GM18868 (cell line): ENCODE measurements at regions not wholly inside any gene's neighbourhood (a gene's known extent, or its start where the extent isn't known, plus 50 kb on each side); places are given as distances from the start of the nearest gene placed in this dataset.

Source experiments
- ATAC-seq: cut with Tn5 transposase; IDR thresholded peaks from one replicate; pipeline ENCODE4 v1.9.1; 2021; ENCODE audit warnings: mild to moderate bottlenecking, moderate library complexity; ENCODE audit not compliant: unreplicated experiment

DNA sequence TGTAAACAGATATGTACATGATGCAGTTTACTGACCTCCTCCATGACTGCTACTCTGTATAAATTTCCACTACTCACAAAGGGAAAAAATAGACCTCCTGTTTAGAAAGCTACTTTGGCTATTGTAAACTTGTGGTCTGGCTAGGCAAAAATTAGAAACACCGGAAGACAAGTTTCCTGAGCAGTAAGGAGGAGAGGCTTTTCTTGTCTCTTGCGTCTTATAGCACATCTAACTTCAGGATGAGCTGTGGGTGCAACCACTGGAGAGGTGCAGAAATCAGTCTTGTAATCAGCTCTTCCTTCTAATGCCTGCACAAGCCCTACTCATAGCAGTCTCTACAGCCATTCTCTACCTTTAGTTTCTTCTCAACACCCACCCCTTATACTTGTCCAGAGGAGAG, 296.5 kb upstream of the SLC35B3 start:
- no peak for ATAC-seq

DNA sequence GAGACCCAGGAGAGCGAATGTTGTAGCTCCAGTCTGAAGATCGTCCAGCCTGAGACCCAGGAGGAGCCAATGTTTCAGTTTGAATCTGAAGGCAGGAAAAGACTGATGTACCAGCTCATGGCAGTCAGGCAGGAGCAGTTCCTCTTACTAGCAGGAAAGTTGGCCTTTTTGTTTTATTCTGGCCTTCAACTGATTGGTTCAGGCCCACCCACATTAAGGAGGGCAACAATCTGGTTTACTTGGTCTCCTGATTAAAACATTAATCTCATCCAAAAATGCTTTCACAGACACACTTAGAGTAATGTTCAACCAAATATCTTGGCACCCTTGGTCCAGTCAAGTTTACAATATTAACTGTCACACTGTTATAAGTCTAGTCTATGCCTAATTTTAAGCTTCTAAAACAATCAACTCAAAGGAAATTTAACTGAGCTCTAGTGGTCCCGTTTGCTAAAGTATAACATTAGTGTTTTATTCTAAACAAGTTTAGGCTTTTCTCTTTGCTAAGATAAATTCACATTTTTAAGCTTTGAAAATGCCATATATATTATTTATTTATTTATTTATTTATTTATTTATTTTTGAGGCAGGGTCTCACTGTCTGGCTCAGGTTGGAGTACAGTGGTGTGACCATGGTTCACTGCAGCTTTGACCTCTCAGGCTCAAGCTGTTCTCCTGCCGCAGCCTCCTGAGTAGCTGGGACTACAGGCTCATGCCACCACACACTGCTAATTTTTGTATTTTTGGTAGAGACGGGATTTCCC, 275.5 kb upstream of the SLC35B3 start:
- ATAC-seq, result no peak

DNA sequence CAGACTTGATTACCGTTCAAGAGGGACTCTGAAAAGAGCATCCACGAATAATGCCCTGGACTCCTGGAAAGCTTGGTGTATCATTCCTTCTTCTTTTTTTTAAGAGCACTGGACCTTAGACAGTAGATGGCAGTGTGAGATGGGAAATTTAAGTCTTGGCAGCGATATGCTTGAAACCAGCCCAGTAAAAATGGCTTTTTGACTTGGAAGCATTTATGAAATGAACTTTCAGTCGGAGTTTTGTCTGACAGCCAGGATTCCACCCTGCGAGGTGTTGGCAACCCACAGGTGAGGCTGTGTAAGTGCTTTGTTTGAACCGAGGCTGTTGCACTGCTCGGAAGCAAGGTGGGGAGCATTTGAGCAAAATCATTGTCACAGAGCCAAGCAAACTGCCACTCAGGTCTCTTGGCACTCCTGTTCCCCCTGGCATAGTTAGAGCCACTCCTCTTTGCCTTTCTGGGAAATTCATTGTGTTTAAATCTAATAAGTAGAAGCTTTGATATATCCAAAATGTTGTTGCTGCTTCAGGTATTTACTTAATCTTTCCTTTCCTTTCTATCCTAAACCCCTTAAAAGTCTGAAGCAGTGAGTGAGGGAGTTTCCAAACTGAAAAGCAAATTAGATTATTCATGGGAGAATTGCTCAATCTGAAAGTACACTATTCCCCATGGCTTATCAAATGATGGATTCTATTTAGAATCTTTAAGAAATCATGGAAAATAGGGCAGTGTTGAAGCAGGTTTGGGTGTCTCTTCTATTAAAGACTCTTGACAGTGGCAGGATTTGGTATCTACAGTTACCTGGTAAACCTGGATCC, 272.8 kb upstream of the SLC35B3 start:
- ATAC-seq, result no peak

DNA sequence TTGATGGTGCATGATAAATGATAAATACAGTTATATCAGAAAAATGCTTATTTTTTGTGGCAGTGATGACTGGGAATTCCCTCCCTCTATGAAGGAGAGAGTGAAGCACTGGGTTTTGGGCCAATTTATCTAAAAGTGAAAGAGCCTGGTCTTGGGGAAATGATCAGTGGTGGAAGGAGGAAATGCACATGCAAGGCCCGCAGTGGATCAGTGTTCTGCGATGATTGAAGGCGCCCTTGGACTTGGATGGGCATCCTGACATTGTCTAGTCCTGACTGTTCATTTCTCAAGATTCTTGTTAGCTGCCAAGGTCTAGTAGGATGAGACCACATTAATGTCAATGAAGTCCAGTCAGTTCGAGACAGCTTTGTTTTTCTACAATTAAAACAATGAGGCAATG, 272.0 kb upstream of the SLC35B3 start:
- no peak for ATAC-seq

DNA sequence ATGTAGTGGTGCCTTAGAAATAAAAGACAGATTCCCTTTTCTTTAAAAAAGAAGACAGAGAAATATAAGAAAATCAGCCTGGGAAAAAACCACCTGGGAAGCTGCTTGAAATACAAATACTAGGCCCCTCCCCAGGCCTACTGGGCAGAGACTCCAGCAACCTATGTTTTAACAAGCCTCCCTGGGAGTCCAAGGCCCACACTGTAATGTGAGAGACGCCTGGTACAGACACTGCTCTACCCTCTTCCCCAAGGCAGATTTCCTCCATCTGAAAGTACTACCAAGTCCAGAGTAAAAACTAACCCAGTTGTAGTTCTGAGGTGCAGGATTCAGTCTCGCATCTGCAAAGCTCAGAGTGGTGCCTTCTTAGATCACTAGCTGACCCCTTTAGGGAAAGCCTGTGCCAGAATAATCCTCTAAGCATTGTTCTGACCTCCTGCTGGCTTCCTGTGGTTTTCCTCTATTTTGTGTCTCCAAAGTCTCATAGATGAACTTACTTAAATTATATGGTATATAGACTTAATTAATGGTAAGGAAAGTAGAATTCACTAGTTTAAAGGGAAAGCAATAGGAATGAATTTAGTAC, 270.2 kb upstream of the SLC35B3 start:
- ATAC-seq, result no peak

DNA sequence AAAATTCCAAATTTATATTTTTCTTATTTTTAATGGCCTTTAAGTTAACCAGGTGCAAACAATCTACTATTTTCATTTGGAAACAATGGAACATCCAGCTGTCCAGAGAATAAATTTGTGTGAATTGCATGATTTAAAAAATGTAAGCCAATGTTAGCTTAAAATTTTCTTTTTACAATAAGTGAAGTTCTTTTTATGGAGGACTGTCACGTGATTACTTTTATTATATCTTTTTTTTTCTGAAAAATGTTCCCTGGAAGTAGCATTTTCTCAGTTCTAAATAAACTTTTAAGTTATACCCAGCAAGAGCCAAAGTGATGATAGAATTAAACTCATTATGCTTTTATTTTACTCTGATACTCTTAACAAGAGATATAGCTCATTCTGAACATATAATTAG, 267.7 kb upstream of the SLC35B3 start:
- no peak for ATAC-seq

DNA sequence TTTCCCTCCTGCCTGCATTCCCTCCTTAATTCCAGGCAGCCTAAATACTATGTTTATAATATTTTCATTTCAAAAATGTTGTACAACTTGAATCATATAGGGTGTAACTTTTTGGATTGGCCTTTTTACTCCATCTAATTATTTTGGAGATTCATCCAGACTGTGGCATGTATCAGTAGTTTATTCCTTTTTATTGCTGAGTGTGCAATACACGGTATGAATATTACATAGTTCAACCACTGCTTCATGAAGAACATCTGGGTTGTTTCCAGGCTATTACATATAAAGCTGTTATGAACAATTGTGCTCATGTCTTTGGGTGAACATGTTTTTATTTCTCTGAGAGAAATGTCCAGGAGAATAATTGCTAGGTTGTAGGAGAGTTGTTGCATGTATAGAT, 253.5 kb upstream of the SLC35B3 start:
- no peak for ATAC-seq

DNA sequence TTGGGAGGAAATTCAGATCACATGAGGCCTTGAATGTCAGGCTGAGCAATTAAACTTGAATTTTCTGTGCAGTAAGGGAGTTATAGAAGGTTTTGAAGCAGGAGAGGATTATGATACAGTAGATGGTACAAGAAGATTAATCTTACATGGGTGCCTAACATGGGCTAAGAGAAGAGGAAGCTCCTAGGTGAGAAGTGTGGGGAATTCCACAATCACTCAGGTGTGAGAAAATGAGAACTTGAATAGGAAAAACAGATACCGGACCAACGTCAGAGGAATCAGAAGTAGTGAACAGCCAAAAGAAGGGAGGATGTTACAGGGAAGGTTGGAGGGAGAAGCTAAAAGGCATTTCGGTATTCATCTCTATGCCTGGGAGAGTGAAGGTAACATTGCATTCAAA, 250.7 kb upstream of the SLC35B3 start:
- ATAC-seq, result peak; percentile 37

DNA sequence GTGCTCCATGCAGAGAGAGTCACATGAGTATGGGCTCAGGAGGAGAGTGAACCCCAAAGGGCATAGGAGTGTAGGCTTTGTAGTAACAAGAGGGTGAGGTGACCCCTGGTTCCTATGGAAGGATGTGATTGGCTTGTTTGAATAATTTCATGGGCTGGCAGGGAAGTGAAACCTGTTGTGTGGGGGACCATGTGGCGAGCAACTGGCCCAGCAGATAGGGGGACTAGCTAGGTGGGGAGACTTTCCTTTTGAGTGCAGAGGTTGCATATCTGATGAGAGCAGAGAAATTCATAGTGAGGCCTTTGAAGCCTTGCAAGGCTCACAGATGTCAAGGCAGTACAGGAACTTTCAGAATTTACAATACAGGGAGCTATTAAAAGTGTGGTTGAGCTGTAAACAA, 247.9 kb upstream of the SLC35B3 start:
- peak; percentile 55 for ATAC-seq

DNA sequence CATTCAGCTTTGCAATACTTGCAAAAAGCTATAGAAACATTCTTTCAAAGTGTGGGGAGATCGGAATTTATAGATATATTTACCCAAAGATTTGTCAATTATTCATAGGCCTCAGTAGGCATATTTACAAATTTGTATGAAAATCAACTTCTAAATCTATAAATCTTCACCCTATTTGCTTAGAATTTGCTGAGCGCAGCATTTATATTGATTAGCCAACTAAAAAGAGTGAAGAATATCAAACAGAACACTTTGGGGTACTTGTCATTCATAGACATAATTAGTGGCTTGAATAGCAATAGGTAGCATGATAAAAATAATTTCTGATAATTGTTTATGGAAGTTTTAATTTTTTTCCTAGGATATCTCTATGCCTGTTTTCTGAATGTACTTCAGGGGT, 244.5 kb upstream of the SLC35B3 start:
- ATAC-seq, result no peak

DNA sequence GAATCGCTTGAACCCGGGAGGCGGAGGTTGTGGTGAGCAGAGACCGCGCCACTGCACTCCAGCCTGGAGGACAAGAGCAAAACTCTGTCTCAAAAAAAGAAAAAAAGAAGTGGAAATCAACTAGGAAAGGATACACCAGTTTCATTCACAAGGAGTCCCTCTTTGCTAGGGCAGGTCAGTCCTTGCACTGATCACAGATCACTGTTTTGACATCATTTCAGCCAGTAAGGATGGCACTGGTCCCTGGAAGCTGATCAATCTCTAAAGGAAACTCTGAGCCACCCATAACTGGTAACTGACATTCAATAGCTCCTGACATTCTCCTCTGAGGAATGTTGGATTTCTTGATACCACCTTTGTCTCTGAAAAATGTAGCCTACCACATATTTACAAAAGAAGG, 243.1 kb upstream of the SLC35B3 start:
- ATAC-seq, result no peak

DNA sequence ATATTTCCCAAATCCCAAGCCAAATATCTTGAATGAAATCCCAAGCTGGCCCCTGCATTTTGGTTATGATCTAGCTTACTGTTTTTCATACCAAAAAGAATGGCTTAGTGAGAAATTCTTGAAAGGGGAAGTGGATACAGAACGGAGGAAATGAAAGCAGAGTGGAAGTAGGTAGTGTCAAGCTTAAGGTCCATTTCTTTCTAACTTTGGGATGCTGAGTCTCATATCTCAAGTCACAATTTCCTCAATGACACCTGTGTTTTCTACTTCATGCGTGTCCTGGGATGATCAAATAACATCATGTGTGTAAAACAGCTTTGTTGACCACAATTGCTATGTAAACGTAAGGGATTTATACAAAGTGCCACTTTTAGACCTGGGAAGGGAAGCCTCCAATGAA, 238.8 kb upstream of the SLC35B3 start:
- ATAC-seq, result peak; percentile 83

DNA sequence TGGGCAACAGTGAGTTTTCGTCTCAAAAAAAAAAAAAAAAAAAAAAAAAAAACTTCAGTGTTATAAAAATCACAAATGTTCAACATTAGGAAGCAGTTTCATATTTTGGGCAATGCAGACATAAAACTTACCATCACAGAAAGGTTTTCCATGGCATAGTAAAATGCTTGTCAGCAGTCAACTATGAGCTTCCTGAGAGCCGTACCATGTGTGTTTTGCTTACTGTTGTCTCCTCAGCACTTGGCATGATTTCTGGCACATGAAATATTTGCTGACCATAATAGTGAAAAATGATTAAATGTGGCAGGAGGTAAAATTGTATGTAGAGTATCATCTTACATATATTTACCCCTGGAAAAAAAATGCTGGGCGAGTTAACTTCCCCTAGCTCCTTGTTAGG, 237.5 kb upstream of the SLC35B3 start:
- ATAC-seq, result no peak

DNA sequence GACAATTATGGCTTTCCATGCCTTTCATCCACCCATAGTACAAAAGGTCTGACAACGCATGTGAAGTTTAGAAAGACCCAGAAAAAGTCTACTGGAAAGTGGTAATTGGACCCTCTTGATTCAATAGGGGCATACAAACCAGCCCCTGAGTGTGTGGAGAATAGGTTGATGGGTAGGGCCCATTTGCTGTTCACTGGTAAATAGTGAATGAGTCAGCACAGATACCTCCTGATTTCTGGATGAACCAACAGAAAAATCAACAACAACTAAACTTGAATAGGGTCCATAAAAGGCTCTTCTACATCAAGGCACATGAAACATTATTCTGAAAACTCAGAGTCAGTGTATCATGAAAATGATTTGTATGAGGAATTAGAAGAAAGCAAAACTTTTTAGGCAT, 235.4 kb upstream of the SLC35B3 start:
- no peak for ATAC-seq

DNA sequence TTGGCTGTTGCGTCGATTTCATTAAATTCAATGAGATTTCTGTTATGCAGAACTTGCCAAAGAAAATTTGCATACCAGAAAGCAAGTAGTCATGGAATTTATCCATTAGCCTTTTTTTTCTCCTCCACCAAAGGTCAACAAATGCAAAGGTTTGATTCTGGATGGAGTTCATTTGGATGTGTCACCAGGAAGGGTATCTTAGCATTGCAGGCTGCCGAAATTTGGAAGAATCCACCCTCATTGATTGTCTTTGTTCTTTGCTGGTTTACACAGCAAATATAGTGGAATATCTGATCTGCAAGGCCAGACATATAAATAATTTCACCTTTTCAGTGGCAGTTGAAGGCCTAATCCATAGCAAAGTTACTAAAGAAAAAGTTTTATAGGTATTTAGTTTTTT, 229.4 kb upstream of the SLC35B3 start:
- ATAC-seq, result no peak

DNA sequence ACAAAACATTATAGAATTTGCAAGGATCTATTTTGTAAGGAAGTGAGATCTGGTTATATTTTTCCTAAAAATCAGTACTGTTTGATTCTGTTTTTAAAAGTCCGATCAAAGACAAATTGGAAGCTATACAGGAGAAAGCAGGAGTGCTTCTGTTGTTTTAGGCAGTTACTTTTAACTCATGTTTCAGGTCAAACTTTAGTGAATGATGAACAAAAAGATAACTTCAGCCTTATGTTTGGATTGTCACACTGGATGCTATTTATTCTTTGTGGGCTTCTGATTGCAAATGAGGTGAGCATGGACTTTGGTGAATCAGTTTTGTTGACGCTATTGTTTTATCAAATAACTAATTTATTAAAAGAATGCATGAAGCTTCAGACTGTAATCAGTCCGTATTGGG, 228.7 kb upstream of the SLC35B3 start:
- no peak for ATAC-seq

DNA sequence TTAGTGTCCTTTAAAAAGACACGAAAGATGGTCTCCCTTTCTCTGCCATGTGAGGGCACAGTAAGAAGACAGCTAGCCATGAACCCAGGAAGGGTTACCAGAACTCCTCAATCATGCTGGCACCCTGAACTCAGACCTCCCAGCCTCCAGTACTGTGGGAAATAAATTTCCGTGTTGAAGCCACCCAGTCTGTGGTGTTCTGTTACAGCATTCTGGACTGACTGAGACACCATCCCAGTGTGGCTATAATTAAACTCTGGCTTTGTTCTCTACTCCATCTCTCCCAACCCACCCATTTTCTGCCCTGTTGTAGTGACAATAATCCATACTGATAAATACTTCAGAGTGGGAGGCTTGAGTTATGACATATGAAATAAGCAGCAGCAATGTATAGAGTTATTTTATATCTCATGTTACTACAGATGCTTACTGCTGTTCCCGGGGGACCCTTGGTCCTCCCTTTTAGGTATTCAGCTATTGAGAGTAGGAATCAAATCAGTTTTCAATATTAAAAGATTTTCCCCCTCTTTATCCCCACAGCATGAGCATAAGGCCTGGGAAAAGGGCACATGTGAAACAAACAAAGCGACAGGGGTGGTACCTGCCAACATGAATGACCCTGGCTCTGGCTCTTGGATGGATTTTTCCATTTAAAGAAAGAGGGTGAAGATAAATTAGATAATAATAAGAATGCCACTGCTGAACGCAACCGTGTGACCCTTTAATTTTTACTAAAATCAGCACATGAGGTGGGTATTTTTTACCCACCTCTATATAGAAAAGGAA, 224.3 kb upstream of the SLC35B3 start:
- no peak for ATAC-seq

DNA sequence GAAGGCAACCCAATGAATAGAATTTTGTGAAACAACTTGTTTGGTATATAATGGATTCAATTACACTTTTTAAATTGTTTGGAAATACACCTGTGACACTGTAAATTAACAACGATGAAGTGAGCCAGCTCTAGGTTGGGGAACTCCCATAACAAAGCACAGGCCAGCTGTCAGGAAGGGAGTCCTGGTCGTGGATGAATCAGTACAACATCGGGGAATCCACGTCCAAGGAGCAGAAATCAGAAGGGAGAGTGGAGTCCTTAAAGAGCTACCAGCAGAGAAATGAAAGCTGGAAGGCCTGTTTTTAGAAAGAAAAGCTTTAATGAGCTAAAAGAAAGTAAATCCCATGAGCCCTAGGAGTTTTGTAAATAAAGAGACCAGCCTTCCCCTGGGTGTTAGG, 223.1 kb upstream of the SLC35B3 start:
- no peak for ATAC-seq

DNA sequence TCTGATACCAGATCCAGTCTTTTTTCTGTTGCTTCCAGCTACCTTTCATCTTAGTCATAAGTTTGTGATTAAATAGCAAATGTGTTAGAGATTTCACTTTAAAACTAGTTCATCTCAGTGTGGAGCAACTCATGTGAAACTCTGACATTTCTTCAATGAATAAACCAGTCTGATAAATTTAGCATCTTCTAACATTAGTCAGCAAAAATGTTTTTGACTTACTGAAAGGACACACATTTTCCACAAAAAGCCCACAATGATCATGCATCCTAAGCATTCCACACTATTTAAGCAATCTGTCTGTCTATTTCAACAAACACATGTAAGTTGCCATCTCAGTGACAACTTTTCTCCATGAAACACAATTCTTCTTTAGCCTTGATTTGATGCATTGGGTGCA, 222.2 kb upstream of the SLC35B3 start:
- no peak for ATAC-seq

DNA sequence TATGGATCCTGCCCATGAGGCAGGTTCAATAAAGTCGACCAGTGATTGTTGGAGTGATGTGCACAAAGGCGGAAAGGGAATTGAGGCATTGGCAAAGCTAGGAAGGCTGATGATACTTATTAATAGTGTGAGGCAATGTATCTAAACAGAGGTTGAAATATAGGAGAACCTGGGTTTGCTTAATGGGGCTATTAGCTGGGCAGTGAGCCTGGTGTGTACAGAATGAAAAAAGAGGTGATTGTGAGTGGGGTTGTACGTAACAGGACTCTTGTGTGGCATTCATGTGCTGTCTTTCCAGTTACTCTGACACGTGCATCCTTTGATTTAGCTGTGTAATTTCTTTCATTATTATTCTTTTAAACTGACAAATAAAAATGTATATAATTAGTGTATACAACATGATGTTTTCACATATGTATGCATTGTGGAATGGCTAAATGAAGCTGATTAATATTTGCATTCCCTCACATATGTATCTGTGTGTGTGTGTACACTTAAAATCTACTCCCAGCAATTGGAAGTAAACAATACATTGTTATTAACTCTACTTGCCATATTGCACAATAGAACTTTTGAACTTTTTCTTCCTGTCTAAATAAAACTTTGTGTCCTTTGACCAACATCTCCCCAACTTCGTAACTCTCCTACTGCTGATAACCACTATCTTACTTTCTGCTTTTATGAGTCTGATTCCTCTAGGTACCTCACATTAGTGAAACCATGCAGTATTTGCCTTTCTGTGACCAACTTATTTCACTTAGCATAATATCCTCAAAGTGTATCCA, 220.5 kb upstream of the SLC35B3 start:
- no peak for ATAC-seq

DNA sequence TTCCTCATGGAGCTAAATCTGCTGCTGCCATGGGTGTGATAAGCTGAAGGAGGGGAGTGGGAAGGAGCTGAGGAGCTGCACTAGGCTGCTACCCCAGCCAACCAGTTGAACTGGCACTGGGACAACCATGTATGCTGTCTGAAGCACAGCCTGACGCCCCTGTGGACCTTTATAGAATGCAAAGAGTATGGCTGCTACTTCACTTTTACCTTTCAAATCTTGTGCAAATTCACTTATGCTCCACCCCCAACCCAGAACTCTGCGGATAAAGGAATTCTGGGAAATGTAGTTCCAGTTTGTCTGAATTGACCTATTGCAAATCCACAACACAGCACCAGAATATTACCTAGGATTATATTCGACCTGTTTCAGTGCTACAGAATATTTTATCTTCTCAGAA, 217.4 kb upstream of the SLC35B3 start:
- ATAC-seq, result no peak
